HG03575 (cell line): ENCODE measurements at regions not wholly inside any gene's neighbourhood (a gene's known extent, or its start where the extent isn't known, plus 50 kb on each side); places are given as distances from the start of the nearest gene placed in this dataset.

ENCODE experiments used
- ATAC-seq: cut with Tn5 transposase; IDR thresholded peaks from one replicate; pipeline ENCODE4 v1.9.1; 2021; ENCODE audit not compliant: unreplicated experiment, insufficient number of reproducible peaks, low FRiP score; ENCODE audit errors: extremely low read depth

DNA sequence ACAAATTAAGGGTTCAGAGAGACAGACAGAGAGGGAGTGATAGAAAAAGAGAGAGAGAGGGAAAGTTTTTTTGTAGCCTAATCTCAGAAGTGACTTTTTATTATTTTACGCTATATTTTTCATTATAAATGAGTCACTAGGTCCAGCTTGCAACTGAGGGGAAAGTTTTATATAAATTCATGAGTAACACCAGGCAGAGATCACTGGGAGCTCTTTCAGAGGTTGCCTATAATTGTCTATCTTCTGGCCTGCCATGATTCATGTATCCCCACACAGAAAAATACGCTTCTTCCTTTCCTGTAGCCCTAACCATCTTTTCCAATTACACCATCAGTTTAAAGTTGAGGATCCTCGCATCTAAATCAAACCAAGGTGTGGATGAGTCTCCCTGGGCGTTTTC is 467.9 kb downstream of the SLITRK1 start:
- ATAC-seq = no peak

DNA sequence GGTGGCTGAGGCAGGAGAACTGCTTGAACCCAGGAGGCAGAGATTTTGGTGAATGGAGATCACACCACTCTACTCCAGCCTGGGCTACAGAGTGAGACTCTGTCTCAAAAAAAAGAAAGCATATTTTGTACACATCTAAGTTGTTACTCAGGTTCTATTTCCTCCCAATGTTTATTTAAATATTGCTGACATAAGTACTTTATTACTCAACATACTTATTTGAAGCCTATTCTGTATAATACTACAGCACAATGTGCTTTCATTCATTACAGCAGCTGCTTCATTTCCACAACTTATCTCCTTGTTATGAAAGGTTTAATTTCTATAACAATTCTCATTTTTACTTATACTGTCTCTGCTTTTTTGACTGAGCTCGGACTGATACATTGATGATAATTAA is 495.7 kb downstream of the SLITRK1 start:
- ATAC-seq = no peak

DNA sequence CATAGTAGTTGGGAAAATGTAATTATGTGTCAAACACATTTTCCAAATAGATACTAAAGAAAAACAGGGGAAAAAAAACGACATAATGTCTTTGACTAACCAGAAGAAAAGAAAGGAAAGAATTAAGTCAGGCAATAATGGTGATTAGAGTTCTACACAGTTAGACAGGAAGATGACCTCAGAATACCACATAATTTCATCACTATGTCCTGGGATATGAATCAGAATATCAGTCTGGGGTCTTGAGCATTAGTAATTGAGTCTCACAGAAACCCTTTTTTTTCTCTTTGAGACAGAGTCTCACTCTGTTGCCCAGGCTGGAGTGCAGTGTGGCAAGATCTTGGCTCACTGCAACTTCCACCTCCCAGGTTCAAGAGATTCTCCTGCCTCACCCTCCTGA is 503.4 kb downstream of the SLITRK1 start:
- ATAC-seq = no peak

DNA sequence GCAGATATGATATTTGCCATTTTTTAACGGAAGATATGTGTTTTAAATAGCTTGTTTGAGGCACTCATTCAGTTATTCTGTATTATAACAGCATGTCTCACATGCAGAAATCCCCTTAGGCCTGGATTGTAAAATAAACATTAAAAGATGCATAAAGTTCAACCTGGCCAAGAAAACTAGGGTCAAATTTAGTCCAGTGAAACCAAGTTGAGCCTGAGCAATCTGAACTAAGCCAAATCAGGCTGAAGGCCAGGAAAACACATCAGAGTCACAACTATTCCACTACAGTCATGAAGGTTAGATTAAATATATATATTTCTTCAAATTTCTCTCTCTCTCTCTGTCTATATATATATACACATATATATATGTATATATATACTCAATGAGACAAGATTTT is 504.8 kb downstream of the SLITRK1 start:
- ATAC-seq = no peak

DNA sequence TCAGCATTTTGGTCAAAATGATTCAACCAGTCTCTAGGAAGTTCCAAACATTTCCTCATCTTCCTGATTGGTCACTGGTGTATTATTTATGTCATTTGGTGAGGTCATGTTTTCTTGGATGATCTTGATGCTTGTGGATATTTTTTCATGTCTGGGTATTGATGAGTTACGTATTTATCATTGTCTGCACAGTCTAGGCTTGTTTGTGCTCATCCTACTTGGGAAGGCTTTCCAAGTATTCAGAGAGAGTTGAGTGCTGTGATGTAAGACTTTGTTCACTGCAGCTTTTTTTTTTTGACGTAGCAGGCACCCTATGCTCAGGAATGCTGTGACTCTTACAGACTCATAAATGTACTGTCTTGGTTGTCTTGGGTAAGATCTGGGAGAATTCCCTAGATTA is 509.5 kb downstream of the SLITRK1 start:
- ATAC-seq = no peak

DNA sequence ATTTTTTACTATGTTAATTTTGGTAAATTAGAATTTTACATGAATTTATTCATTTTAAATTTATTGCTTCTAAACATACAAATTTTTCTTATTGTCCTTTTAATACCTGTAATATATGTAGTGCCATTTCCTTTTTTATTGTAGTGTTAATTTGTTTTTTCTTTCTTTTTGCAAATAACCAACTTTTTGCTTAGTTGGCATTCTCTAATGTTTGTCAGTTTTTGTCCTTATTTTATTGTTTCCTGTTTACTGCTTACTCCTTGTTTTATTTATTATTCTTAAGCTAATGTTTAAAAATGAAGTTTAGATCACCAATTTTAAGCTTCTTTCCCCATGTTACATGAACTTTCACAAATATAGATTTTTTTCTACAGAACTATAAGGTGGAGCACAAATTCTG is 516.6 kb downstream of the SLITRK1 start:
- ATAC-seq = no peak

DNA sequence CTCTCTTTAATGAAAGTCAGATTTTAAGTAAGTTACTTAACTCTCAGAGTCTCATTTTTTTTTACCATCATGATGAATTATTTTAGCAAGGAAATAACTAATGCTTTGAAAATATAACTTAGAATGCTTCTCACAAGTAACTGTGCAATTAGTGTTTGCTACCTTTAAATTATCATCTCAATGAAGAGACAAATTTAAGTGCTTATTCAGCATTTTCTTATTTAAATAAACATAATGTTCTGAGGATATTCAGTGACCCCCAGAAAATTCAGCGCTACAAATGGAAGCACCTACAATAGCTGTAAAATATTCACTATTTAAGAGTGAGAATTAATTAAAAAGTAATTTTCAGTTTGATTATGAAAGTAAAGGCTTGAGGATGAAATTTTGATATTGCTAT is 527.2 kb downstream of the SLITRK1 start:
- ATAC-seq = no peak

DNA sequence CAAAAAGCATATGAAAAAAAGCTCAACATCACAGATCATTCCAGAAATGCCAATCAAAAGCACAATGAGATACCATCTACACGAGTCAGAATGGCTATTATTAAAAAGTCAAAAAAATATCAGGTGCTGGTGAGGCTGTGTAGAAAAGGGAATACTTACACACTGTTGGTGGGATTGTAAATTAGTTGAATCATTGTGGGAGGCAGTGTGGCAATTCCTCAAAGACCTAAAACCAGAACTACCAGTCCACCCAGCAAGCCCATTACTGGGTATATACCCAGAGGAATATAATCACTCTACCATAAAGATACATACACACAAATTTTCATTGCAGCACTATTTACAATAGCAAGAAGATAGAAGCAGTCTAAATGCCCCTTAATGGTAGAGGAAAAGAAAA is 529.9 kb downstream of the SLITRK1 start:
- ATAC-seq = no peak

DNA sequence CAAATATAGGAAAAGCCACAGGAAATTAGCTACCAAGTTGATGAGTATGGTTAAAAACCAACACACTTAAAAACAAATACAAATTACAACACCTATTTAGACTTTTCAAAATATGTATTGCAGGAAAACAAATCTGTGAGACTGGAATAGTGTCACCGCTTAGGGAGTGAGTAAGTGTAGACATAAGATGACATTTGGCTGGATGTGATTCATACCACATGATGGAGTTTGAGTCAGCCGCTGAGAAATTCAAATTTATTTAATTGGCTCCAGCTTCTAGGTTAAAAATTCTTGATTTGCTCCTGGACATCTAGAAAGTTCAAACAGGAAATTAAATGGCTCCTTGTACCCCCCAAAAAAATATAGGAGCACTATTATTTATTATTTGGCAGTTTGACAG is 531.7 kb downstream of the SLITRK1 start:
- no peak for ATAC-seq

DNA sequence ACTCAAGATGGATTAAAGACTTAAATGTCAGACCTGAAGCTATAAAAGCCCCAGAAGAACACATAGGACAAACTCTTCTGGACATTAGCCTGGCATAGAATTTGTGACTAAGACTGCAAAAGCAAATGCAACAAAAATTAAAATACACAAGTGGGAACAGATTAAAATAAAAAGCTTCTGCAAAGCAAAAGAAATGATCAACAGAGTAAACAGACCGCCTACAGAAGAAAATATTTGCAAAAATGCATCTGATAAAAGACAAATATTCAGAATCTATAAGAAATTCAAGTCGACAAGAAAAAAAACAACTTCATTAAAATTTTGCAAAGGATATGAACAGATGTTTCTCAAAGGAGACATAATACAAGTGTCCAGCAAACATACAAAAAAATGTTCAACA is 537.8 kb downstream of the SLITRK1 start:
- ATAC-seq = no peak

DNA sequence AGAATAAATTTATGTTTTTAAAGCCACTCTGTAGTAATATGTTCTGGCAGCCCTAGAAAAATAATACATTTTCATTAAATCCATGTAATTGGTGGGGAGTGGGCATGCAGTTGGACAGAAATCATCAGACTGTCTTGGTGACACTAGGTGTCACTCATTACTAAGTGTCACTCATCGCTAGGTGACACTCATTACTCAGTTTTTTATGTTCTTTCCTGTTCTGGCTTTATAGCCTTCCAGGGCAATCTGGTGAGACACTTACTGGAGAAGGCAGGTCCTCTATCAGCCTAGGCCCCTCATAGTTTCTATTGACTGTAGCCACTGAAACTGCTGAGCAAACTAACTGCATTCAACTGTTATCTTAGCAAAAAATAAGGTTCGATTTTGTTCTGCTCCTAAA is 542.1 kb downstream of the SLITRK1 start:
- no peak for ATAC-seq

DNA sequence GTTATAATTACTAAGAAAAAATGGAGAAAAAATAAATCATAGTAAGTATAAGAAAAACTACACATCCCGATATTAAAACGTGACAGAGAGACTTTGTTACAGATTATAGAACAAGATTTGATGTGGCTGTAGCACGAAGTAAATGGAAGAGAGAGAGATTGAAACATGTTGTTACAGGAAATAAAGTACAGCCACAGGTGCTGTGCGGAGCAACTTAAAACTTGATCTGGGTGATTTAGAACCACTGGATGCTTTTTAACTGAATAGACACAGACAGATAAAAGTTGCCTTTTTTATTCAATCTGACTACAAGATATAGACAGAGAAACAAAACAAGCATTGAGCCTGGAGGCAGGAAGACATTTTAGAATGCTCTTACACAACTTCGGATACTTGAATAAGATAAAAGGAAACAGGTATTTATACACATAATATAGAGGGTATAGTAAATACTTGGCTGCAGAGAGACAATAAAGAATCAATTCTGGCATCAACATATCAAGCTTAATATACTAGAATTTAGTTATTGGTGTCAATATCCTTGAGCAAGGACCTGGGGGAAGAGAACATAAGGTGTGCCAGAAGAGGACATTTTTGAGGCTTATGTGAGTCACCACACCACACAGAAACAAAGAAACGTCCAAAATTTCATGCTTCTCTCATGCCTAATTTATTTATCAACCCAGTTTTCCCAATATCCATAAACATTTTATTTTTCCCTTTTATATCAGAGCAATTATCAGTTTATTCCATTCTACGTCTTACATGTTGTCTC is 548.5 kb downstream of the SLITRK1 start:
- no peak for ATAC-seq

DNA sequence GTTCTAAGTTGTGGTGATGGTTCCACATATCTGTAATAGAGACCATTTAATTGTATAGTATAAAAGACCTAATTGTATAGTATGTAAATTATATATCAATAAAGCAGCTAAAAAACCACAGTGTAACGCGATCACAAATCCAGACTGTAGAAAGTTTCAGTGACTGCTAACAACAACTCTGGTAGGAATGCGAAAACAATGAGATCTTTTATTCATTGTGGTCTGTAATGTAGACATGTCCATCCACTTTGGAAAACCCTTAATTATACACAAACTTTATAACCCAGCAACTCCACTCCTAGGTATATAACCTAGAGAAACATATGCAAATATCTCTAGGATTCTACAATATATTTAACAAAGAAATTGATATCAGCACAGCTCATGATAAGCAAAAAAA is 549.5 kb downstream of the SLITRK1 start:
- ATAC-seq = no peak

DNA sequence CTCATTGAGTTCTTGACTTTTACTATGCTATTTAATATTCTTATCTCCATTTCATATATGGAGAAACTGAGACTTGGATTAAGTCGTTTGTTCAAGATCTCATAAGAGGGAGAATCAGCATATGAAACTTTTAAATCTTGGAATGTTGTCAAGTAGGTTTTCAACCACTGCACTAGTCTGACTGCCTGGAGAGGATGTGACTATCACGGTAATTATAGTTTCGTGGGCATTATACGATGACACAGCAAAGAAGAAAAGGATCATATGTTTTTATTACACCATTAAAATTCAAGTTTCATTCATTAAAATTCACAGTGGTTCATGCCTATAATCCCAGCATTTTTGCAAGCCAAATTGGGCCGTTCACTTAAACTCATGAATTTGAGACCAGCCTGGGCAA is 555.2 kb downstream of the SLITRK1 start:
- no peak for ATAC-seq

DNA sequence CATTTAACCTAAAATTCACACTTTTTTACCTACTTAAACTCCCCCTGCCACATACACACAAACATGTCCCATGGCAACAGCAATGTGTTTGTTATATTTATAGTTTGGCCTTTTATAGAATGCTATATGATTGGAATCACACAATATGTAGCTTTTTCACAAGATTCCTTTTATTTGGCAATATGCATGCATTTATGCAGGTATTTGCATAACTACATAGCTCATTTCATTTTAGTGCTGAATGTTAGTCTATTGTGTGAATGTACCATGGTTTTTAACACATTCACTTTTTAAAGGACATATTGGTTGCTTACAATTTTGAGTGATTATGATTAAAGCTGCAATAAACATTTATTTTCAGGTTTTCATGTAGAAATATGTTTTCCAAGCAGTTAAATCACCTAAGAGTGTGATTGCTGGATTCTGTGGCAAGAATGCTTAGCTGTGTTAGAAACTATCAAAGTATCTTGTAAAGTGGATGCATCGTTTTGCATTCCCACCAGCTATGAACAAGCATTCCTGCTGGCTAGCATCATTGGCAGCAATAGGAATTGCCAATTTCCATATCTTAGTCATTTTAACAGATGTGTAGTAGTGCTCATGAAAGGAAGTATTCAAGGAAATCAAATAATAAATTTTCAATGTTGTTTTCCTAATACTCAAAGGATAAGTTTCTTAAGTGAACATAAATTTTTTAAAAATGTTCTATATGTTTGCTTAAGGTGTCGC is 557.0 kb downstream of the SLITRK1 start:
- no peak for ATAC-seq

DNA sequence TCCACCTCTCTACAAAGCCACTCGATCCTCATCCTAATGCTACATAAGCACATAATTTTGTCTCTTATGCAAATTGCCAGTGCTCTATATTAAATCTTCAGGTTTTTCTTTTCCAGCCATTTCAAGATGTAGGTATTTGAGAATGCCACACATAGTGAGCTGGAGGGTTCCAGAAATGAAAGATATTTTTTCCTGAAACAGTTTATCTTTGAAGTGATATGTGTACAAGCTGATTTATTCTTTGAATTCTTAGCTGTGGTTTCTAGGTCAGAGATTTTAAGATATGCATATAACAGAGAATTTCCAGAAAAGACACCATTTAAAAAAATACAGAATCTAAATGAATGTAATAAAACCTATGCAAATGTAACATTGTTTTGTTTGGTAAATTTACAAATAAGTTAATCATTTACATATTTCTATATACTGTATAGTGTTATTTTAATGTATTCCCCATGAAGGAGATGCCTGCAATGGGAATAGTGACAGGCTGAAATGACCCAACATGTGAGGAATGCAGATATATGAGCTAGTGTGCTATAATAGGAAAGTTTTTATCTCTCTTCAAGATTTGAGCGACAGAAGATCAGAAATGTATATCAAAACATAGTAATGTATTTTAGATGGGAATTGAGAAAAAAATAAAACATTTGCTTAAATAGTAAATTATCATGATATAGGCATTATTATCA is 570.2 kb downstream of the SLITRK1 start:
- no peak for ATAC-seq

DNA sequence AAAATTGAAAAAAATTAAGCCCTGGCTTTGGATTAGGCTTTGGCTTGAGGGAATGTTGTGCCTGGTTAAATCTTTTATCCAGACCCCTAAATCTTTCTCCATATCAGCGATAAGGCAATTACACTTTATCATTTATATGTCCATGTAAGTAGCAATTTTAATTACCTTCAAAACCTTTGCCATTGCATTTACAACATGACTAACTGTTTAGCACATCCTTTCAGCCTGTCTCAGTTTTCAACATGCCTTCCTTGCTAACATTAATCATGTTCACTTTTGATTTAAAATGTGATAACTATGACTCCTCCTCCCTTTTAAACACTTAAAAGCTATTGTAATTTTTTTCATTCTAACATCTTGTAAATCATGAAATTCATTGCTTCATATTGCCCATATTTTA is 583.7 kb downstream of the SLITRK1 start:
- ATAC-seq = no peak

DNA sequence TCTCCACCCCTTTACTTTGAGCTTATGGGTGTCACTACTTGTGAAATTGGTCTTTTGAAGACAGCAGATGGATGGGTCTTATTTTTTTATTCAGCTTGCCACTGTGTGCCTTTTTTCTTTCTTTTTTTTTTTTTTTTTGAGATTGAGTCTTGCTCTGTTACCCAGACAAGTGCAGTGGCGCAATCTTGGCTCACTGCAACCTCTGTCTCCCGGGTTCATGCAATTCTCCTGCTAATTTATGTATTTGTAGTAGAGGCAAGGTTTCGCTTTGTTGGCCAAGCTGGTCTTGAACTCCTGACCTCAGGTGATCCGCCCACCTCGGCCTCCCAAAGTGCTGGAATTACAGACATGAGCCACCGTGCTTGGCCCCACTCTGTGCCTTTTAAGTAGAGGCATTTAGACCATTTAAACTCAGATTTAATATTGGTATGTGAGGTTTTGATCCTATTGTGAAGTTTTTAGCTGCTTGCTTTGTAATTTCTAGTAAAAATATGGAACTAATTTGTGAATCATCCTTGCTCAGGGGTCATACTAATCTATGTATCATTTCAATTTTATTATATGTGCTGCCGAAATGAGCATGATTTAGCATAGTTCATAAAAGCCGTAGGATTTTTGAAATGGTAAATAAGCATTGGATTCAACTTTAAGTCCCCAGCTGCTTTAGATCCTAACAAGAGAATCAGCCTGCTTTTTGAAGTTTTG is 584.5 kb downstream of the SLITRK1 start:
- no peak for ATAC-seq

DNA sequence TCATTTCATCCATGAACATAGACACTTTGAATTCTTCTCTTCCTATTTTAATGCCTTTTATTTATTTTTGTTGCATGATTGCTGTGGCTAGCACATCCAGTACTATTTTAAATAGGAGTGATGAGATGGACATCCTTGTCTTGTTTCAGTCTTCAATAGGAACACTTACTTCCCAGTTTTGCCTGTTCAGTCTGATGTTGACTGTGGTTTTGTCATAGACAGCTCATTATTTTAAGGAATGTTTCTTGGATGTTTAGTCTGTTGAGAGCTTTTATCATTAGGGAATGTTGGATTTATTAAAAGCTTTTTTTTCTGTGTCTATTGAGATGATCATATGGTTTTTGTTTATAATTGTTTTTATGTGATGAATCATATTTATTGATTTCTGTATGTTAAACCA is 586.6 kb downstream of the SLITRK1 start:
- no peak for ATAC-seq

DNA sequence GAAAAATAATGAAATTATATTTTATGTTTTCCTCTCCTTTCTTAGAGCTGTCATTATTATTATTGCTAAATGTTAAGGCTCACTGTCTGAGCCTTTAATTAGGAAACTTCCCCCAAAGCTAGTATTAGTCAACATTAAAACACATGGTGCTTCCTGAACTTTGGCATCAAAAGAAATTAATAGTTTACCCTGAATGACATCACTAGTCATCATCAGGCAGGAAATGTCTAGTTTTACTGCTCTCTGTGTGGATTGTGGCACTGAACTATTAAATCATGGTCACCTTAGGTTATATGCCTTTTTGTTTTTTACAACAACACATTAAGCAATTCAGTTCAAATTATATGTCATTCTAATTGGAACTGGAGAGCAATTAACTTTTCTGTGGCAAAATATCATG is 595.5 kb downstream of the SLITRK1 start:
- ATAC-seq = no peak
